OCI-LY1 (cell line): ENCODE measurements at regions not wholly inside any gene's neighbourhood (a gene's known extent, or its start where the extent isn't known, plus 50 kb on each side); places are given as distances from the start of the nearest gene placed in this dataset.

Experiments
- CTCF ChIP-seq: fragments of 200-600 bp; sonication (generic), shearing (Covaris generic); IDR thresholded peaks from 2 replicates; pipeline ENCODE4 v1.5.1; 2017; ENCODE audit warnings: mild to moderate bottlenecking, antibody characterized with exemption, low read length, moderate library complexity, mixed read lengths
- EZH2 ChIP-seq: fragments of 200-600 bp; sonication (generic), shearing (Covaris generic); IDR thresholded peaks from 2 replicates; pipeline ENCODE4 v1.8.0; 2017; ENCODE audit warnings: borderline replicate concordance, mixed run types, mild to moderate bottlenecking, antibody characterized with exemption, low read length, moderate library complexity, mixed read lengths

- no peak for TF ChIP-seq CTCF
- TF ChIP-seq EZH2 = no peak
Measured at GRCh38 chr2:238765590-238765989, 82.3 kb upstream of the TWIST2 start.
